NOMO-1 treated with dmso at 0.1 percent for 144 hours (cell line): ENCODE measurements at regions not wholly inside any gene's neighbourhood (a gene's known extent, or its start where the extent isn't known, plus 50 kb on each side); places are given as distances from the start of the nearest gene placed in this dataset.
"Not testable (repeated sequence)": the region's sequence is repeated elsewhere in the genome, so short reads cannot be mapped to it uniquely, and the experiment has no call there.

Experiments used
- DNase-seq: peaks from one replicate; lab custom pipeline; 2025; ENCODE audit not compliant: unreplicated experiment; lab: John Stamatoyannopoulos, UW

- no peak for DNase-seq
These were observed 1735.9 kb downstream of the TP53TG3F start for GRCh38 chr16:35195173-35195863.

DNA sequence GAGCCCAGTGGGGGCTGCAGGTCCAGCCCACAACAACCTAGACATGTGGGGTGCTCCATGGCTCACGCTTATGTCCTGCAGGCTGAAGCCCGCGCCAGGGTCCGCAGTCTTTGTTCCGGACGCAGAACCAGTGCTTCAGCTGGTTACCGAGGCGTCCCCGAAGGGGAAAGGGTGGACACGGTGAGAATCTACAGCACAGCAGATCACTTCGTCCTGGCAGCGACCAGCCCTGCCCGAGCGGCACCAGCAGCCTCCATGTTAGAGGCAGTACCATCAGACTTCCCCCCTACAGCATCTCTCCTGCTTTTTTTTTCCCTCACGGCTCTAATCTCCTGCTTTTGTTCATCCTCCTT, 1736.4 kb downstream of the TP53TG3F start:
- no peak for DNase-seq

- DNase-seq = no peak
These were observed 1736.9 kb downstream of the TP53TG3F start for GRCh38 chr16:35196313-35196712.

DNA sequence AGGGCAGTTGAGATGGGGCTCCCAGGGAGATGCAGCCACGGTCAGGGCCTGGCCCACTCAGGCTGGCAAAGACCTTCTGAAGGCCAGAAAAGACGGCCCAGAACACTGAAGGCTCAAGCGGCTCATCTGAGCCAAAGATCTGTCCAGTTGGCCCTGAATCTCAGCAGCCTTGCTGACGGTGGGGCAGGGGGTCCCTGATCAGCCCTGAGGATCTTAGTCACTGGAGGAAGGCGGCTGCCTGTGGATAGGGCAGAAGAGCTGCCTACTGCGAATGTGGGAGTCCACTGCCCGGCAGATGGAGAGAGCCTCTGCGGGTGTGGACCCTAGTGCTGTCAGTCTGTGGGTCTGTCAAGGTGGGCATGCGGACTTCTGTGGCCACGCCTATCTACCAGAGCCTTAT, 1738.2 kb downstream of the TP53TG3F start:
- no peak for DNase-seq

- no peak for DNase-seq
These were observed 1739.1 kb downstream of the TP53TG3F start for GRCh38 chr16:35198223-35199199.

DNA sequence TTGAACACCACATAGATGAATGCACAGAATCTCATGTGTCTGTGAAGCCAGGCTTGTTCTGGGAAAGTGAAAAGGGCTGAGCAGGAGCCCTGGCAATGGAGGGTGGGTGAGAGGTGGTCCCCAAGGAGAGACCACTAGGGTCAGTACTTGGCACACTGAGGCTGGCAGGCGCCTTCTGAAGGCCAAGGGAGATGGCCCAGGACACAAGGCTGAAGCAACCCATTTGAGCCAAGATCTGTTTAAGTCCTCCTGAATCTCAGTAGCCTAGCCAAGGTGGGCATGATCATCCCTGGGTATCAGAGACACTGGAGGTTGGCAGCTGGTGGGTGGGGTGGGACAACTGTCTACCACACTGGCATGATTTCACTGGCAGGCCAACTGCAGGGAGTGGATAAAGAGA, 1741.2 kb downstream of the TP53TG3F start:
- DNase-seq = no peak

GRCh38 chr16:35201151-35201550, 1741.7 kb downstream of the TP53TG3F start:
- no peak for DNase-seq

- DNase-seq = no peak
These were observed 1744.2 kb downstream of the TP53TG3F start for GRCh38 chr16:35203636-35204035.

DNA sequence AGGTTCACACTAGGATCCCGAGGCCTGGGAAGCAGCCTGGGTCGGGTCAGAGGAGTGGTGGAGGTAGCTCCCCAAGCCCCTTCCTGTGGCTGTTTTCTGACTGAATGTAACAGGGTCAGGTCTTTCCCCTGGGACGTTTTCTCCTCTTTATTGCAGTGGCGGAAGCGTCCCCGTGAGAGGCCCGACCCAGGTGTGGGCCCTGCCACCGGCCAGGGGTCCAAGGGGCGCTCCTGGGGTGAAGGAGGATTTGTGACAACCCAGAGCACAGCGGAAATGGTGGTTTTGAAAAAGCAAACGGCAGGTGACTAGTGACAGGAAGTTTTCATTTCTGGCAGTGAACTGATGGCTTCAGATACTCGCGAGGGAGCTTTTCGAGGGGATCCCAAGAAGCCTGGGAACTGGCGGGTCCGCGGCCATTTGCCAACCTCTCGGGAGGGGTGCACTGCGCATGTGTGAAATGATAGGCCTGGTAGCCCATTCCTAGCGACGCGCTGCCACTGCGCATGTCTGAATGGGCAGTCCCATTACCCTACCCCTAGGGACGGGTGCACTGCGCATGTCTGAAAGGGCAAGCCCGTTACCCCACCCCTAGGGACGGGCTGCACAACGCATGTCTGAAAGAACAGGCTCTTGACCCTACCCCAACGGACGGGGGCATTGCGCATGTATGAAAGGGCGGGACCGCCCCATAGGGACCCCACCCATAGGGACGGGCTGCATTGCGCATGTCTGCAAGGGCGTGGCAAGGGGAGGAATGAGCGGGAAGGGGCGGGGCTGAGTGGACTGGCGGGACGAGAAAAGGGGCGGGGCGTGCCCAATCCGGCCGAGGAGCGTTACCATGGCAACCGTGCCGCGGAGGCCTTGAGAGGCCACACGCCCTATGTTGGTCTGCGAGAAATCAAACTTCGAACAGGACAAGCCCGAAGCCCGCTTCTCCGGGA, 1747.9 kb downstream of the TP53TG3F start:
- no peak for DNase-seq

GRCh38 chr16:35208001-35208935, 1748.9 kb downstream of the TP53TG3F start:
- DNase-seq = no peak

DNA sequence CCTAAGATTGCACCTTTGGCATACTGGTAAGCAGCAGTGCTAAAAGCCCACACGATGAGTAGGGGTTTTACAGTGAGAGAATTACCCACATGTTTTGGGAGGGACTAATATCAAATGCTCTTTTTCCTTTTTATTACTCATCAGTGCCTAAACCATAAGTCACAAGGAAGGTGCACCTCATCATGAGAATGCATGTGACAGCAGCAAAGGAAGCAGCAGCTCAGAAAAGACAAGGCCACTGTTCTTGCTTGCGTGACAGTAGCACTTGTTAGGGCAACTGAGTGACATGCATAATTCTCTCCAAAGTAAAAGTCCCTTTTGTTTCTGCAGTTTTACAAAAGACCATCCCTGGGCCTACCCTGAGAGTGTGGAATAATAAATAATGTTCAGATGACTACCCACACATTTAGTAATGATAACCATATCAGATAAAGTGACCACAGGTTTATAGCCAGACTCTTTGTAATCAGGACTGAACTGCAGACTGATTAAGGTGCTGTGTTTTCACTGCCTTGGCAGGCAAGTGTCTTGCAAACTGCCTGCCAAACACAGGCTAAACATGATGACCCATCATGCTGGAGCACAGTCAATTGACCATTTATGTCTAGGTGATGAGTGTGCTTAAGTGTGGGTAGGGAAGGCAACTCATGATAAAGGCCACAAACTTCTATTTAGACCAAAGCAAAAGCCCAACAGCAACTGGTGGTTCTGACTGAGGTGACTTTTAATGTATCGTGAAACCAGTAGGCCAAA, 1751.4 kb downstream of the TP53TG3F start:
- no peak for DNase-seq

- DNase-seq = no peak
These were observed 1755.4 kb downstream of the TP53TG3F start for GRCh38 chr16:35214840-35215239.

GRCh38 chr16:35215287-35215686, 1755.9 kb downstream of the TP53TG3F start:
- no peak for DNase-seq

DNA sequence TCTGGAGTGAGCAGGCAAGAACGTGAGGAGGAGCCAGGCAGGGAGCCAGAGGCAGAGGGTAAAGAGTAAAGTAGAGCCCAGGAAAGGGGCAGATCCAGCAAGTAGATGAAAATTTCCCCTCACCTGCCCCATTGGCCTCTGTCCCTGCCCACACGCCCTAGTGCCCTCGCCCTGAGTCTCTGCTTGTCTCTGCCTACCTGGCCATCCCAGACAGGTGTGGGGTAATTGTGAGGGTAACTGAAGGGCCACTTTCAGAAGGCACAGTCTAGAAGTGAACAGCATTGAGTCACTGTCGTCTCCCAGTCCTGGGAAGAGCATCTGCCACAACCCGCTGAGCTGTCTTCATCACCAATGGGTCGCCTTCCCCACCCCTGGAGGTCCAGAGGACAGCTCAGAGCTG, 1756.8 kb downstream of the TP53TG3F start:
- not testable (repeated sequence) for DNase-seq

- no peak for DNase-seq
These were observed 1762.2 kb downstream of the TP53TG3F start for GRCh38 chr16:35221482-35222185.

DNA sequence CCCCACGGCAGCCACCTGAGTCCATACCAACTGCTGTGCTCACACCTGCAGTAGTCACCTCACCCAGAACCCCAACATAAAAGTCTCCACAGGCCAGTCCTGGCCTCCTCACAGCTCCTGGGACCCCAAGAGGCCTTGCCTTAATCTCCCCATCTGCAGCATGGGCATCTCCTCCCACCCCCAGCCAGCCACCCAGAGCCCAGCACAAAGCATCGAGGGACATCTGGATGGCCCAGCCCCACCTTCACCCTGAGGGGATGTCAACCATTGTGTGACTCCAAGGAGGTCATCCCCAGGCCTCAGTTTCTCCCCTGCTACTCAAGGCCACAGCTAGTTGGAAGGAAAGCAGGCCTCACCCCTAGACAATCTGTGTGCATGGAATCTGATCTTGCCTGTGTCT, 1775.3 kb downstream of the TP53TG3F start:
- no peak for DNase-seq

DNA sequence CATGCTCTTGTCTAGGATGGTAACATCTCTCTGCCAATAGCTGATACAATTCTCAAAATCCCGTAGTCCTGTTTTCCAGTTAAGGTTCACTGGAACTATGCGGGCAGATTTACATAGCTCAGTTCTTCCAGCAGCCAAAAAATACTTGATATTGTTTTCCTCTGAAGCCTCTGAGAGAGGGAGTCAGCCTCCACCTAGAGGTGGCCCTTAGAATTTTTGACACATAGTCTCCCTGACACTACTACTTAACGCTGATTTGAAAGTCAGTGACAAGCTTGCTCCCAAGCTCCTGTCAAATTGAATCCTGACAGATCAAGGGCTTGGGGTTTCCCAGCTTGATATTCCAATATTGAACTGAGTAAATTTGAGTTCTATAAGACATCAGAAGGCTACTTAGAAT, 1780.1 kb downstream of the TP53TG3F start:
- no peak for DNase-seq

DNA sequence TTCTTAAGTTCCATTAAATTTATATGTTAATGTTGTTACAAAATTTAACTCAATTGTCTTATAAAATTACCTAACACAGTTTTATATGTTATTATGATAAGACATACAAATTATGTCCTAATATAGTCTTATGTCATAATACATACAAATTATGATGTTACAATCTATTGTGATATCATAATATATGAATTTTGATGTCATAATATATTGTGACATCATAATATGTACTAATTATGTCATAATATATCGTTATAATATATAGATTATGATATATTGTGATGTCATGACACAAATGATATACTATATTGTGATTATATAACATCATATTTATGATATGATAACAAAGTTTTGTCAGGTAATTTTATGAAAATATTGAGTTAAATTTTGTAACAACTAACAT, 1789.6 kb downstream of the TP53TG3F start:
- no peak for DNase-seq
